HG02798 (cell line): ENCODE measurements at regions not wholly inside any gene's neighbourhood (a gene's known extent, or its start where the extent isn't known, plus 50 kb on each side); places are given as distances from the start of the nearest gene placed in this dataset.
"Not testable (repeated sequence)": the region's sequence is repeated elsewhere in the genome, so short reads cannot be mapped to it uniquely, and the experiment has no call there.

Experiments
- ATAC-seq: cut with Tn5 transposase; IDR thresholded peaks from one replicate; pipeline ENCODE4 v1.9.1; 2021; ENCODE audit warnings: mild to moderate bottlenecking; ENCODE audit not compliant: unreplicated experiment, poor library complexity

DNA sequence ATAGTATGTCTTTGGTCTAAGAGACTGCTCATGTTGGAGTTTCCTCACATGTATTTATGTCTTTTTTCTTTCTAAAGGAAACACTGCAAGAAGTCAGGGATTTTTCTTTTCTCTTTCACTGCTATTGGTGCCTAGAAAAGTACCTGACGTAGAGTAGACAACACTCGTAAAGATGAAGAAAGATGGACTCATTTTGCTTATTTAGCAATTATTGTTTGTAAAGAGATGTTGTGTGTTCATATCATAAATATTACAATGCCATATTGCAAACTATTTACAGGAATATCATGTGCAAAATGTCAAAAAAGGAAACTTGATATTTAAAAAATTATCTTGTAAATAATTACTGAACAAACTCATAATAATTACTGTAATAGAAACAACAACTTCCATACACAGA, 2711.5 kb upstream of the PCDH20 start:
- no peak for ATAC-seq

DNA sequence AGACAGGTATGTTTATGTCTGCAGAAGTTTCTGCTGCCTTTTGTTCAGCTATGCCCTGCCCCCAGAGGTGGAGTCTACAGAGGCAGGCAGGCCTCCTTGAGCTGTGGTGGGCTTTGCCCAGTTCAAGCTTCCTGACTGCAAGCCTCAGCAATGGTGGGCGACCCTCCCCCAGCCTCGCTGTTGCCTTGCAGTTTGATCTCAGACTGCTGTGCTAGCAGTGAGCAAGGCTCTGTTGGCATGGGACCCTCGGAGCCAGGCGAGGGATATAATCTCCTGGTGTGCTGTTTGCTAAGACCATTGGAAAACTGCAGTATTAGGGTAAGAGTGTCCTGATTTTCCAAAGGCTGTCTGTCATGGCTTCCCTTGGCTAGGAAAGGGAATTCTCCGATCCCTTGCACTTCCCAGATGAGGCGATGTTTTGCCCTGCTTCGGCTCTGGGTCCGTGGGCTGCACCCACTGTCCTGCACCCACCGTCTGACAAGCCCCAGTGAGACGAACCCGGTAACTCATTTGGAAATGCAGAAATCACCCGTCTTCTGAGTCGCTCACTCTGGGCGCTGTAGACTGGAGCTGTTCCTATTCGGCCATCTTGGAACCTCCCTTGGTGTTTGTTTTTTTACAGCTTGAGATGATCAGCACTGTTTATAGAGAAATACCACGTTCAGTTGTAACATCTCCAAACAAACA, 2705.5 kb upstream of the PCDH20 start:
- not testable (repeated sequence) for ATAC-seq

DNA sequence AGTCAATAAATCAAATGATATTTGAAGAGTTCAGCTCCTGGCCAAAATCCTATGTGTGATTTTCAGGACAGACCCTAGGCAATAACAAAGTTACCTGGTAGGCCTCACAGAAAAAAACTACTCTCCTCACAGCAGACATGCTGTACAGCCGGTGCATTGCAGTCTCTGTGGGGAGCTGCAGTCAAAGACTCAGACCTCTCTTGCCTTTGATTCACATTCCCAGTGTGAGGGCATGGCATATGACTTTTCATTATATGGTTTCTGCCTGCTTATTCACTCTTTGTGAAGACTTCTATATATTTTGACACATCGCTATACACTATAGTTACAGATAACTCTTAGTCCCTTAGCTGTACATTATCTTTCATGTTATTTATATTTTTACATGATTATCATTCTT, 2684.3 kb upstream of the PCDH20 start:
- ATAC-seq: no peak

DNA sequence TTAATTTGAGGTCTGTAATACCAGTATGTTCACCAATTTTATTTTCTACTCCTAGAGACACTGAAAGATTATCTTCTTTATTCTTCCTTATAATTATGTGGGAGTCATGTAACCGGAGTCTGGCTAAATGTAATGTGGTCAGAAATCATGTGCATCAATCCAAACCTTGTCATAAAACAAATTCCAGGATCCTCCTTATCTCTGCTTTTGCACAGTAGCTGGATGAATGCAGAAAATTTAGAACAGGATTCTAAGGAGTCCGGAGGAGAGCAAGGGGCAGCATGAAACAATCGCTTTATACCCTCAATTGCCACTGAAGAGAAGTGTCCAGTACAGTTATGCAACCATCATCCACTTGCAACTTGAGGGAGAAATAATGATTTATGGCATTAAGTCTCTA, 2674.7 kb upstream of the PCDH20 start:
- ATAC-seq: no peak

DNA sequence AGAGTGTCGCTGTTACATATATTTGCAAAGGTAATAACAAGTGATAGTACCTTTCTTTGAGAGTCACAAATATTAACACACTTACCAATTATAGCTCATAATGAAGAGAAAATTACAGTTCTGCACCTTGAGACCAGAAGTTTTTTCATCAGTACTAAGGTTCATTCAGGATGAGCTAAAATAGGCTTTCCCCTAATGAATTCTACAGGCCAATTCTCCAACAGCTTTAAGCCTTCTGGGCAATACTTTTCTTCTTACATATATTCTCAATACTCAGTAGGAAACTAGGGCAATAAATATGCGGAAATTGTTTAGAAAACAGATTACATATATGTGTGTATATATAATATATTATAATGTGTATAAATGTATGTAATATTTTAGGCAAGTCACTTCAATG, 2672.8 kb upstream of the PCDH20 start:
- no peak for ATAC-seq

DNA sequence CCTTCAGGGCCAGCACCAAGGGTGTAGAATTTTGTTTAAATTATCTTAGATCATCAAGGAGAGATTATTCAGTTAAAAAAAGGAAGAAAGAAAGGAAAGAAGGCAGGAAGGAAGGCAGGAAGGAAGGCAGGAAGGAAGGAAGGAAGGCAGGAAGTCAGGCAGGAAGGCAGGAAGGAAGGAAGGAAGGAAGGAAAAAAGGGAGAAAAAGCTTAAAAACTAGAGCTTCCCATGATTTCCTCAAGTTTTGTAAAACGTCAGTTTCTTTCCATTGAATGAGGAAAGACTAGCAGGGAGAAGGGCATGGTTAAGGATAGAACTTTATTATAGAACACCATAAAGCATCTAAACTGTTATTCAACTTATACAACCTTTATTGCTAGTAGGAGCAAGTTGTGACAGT, 2672.0 kb upstream of the PCDH20 start:
- ATAC-seq: no peak

DNA sequence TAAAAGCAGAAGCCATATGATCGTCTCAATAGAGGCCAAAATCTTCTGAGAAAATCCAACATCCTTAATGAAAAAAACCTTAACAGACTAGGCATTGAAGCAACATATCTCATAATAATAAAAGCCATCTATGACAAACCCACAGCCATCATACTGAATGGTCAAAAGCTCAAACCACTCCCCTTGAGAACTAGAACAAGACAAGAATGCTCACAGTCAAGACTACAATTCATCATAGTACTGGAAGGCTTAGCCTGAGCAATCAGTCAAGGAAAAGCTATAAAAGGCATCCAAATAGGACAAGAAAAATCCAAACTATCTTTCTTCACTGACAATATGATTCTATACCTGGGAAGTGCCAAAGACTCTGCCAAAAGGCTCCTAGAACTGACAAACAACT, 2668.2 kb upstream of the PCDH20 start:
- no peak for ATAC-seq

DNA sequence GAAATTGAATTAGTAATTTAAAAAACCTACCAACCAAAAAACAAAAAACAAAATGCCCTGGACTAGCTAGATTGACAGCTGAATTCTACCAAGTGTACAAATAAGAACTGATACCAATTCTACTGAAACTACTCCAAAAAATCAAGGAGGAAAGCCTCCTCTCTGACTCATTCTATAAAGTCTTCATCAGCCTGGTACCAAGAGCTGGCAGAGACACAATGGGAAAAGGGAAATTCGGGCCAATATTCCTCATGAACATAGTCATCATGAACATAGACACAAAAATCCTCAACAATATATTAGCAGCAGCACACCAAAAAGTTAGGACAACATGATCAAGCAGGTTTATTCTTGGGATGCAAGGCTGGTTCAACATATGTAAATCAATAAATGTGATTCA, 2667.7 kb upstream of the PCDH20 start:
- no peak for ATAC-seq

DNA sequence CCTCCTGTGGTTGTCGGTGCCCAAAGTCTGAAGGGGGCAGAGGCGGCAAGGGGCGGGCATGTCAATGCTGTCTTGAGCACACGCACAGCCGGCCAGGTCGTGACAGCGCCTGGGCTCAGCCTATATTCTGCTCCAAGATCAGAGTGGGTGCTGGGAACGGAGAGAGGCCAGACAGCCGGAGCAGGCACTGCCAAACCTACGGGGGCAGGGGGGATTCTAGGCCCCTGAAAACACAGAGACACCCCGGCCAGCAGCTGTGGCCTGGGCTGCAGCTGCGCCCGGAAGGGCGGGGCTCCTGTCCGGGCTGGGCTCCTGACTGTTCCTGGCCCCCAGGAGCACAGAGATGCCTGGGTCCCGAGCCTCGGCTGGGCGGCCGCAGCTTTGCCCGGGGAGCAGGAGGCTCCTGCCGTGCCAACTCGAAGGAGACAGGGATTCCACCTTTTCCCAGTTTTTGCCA, 2662.9 kb upstream of the PCDH20 start:
- ATAC-seq: no peak

DNA sequence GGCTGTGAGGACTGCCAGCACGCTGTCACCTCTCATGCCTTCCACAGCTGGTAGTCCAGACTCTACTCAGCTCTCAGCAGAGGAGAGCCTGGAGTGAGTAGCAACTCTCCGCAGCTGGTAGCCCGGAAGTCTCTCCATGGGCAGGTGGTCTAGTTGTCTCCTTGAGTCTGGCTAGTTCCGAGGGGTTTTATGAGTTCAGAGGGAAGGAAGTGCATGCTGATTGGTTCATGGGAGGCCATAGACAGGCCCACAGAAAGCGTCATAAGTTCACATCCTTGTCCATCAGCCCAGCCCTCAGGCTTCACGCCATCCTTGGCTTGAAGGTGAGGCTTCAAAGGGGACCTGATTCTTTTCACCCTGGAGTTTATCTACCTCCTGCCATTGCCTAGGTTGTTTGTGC, 2662.4 kb upstream of the PCDH20 start:
- ATAC-seq: no peak

DNA sequence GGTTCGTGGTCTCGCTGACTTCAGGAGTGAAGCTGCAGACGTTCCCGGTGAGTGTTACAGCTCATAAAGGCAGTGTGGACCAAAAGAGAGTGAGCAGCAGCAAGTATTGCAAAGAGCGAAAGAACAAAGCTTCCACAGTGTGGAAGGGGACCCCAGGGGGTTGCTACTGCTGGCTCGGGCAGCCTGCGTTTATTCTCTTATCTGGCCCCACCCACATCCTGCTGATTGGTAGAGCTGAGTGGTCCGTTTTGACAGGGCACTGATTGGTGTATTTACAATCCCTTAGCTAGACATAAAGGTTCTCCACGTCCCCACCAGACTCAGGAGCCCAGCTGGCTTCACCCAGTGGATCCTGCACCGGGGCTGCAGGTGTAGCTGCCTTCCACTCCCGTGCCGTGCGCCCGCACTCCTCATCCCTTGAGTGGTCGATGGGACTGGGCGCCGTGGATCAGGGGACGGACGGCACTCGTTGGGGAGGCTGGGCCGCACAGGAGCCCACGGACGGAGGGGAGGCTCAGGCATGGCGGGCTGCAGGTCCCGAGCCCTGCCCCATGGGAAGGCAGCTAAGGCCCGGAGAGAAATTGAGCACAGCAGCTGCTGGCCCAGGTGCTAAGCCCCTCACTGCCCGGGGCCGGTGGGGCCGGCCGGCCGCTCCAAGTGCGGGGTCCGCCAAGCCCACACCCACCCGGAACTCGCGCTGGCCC, 2661.6 kb upstream of the PCDH20 start:
- not testable (repeated sequence) for ATAC-seq

DNA sequence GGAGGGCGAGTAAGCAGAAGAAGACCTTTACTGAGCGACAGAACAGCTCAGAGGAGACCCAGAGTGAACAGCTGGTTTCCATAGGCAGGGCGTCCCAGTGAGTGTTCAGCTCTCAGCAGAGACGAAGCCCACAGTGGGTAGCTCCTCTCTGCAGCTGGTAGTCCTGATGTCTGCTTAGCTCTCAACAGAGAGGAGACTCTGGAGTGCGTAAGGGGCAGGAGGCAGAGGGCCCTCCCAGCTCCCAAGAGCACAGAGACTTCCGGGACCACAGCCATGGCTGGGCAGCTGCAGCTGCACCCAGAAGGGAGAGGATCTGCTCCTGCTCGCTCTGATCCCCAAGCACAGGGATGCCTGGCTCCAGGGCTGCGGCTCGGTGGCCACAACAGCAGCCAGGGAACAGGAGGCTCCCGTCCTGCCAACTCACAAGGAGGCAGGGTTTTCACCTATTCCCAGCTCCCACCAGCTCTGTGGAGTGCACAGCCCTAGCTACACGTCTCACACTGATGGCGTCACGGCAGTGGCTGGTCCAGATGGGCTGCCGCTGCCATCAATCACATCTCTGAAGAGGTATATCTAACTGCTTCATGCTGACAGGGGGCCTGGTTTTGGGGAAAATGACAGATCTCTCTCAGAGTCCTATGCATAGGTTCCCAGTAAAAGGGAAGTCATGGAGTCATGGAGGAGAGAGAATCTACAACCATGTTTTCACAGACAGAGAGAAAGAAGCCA, 2660.1 kb upstream of the PCDH20 start:
- ATAC-seq: peak; percentile 57

DNA sequence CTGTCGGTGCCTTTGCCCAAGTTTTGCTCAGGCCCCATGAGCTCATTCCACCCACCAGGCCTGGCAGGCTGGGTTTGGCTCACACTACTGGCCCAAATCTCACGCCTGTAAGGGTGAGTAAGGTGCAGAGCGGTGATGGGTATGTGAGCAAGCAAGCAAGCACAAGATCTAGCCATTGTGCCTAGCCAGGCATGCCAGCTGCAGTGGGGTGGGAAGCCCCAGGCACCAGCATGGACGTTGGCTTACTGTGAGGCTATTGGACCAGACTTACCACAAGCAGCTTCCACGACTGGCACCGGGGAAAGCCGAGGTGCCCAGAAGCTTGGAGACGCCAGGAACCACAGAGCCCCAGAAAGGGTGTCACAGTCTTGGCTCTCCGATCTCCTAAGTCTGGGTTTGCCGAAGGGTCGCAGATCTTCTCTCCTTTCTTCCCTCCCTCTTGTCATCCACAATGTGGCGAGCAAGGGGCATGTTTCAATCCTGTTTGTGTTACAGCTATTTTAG, 2659.4 kb upstream of the PCDH20 start:
- no peak for ATAC-seq

DNA sequence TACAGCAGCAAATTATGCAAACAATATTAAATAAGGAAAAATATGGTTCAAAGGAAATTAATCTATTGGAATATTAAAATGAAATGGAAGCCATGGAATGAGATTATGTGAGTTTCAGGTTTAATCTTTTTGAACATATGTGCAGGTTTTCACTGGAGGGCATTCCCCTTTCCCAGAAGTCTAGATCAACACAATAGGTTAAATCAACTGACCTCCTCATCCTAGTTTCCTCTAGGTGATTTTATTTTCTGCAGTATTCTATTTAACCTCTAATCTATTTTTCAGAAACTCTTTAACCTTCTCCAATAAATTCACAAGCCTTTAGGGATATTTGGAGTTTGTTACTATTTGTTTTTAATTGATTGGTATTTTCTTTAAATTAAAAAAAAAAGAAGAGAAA, 2657.6 kb upstream of the PCDH20 start:
- no peak for ATAC-seq

DNA sequence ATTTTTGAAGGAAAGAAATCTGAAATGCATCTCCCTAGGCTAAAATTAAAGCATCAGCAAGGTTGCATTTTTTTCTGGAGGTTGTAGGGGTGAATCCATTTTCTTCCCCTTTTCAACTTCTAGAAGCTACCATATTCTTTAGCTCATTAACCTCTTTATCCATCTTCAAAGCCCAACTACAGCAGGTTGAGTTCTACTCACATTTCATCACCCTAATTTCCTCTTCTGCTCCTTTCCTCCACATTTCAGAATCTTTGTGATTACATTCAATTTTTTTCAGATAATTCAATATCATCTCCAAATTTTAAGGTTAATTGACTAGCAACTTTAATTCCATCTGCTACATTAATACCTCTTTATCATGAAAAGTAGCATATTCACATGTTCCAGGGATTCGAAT, 2655.7 kb upstream of the PCDH20 start:
- ATAC-seq: no peak

DNA sequence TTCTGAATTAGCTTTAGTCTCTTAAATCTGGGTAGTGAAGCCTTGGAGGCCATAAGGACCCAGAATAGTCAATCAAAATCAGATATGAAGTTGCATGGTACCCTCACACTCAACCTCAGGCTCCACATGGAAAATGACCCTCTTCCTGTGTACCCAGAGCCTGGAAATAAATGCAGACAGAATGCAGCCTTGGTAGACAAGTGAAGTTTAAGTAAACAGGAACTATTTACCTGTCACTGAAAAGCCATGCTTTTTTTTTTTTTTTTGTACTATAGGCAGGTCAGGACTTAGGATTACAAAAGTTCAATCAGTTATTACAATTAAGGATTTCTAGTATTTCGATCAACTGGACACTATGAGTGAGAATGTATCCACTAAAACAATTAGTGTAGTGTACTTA, 2654.2 kb upstream of the PCDH20 start:
- no peak for ATAC-seq

DNA sequence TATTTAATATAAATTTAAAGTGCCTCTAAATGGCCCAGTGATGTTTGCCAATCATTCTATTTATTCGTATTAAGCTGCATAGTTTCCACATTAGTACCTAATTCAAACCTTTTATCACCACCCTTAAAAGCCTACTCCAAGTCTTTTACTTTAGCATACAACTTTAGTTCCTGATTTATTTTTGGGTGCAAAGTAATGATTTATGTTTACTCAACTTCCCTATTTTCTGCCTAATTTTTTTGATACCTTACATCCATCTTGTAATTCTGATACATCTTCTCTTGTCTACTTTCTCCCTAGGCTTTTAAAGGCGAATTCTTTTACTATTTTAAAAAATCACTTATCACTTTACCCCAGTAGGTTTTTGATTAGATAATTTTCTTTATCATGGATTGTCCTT, 2651.1 kb upstream of the PCDH20 start:
- no peak for ATAC-seq

DNA sequence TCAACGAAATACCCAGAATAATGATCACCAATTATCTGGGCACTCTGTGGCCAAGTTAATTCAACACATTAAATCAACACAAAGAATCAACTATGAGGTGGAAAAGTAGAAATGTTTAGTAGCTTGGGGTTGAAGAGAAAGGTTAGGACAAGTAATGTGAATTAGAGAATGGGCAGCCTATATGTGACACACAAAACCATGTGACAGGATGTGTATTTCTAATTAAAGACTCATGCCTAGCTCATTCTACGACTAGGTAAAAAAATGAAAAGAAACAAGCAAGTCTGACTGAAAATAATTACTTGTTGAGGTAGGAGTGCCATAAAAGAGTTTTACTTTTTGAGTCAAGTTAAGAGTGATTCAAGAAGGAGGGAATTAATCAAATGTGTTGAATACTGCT, 2646.0 kb upstream of the PCDH20 start:
- ATAC-seq: no peak

DNA sequence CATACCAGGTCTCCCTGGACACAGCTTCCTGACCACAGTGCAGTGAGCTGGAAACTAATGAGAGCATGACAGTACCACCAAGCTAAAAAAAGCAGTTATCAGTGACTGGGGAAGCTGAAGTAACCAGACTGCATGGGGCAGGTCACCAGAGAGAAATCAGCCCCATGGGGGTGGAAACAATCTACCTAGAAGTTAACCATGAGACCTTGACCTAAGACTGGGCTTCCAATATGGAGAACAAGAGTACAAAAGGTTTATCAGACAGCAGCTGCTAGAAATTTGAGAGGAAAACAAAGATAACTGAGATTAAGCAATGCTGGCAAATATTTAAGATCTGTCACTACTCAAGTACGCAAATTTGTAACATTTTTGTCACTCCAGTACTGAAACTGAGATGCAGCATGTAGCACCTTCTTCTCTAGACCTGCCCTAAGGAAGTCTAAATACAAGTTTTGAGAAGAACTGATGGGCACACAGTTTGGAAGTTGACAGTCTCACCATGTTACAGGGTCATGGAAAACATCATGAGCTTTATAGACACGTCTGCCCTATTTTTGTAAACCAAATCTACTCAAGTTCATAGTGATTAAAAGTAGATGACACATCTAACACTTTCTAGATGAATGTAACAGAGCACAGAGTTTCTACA, 2641.8 kb upstream of the PCDH20 start:
- no peak for ATAC-seq

DNA sequence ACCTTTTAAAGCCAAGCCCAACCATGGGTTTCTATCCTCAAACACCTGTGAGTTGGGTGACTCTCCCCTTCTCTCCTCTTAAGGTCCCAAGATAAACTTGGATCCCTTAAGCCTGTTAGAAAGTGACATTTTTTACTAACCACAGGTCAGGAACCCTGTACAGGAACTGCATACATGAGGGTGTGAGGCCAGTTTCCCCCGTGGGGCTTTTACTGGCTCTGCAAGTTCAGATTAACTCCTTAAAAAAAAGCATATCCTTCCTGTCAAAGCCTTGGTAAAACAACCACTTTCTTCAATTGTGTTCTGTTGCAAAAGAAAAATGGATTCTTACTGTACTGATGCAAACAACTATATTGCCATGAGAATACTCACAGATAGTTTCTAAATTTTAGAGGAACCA, 2638.7 kb upstream of the PCDH20 start:
- ATAC-seq: no peak

DNA sequence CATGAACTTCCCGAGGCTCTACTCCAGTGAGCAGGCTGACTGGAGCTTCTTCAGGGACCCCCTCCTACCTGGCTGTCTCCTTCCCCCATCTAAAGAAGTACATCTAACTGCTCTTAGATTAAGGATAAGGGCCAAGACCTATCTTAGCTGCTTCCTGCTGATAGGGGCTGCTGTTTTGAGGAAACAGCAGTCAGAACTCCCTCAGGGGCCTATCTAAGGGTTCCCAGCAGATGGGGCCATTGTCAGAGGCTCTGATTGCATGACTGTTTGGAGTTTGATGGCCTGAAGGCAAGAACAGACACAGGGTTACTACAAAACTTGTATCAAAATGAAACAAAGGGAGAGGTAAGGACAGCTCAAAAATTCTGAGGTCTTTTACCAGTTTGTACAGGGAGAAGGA, 2636.9 kb upstream of the PCDH20 start:
- ATAC-seq: no peak
